ENCODE measurements at regions not wholly inside any gene's neighbourhood (a gene's known extent, or its start where the extent isn't known, plus 50 kb on each side); places are given as distances from the start of the nearest gene placed in this dataset.

DNA sequence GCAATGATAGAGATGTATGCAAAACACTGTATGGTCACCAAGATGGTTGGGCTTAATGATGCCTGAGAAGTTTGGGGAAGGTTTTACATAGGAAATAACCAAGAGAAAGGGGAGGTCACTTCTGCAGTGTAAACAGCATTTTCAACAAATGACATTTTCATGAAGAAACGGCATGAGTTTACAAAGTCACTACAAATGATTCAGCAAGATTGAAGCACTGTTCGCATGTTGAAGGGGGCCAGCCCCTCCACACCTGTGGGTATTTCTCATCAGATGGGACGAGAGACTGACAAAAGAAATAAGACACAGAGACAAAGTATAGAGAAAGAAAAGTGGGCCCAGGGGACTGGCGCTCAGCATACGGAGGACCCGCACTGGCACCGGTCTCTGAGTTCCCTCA lies 234.1 kb upstream of the POGK start:
- TF ChIP-seq, protein P1, sequence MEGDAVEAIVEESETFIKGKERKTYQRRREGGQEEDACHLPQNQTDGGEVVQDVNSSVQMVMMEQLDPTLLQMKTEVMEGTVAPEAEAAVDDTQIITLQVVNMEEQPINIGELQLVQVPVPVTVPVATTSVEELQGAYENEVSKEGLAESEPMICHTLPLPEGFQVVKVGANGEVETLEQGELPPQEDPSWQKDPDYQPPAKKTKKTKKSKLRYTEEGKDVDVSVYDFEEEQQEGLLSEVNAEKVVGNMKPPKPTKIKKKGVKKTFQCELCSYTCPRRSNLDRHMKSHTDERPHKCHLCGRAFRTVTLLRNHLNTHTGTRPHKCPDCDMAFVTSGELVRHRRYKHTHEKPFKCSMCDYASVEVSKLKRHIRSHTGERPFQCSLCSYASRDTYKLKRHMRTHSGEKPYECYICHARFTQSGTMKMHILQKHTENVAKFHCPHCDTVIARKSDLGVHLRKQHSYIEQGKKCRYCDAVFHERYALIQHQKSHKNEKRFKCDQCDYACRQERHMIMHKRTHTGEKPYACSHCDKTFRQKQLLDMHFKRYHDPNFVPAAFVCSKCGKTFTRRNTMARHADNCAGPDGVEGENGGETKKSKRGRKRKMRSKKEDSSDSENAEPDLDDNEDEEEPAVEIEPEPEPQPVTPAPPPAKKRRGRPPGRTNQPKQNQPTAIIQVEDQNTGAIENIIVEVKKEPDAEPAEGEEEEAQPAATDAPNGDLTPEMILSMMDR (IDR thresholded peaks at IDR 0.05; ENCODE audit: insufficient read depth, low read length, poor library complexity, severe bottlenecking): no peak
- TF ChIP-seq EZH2phosphoT487 (conservative IDR thresholded peaks at IDR 0.05; ENCODE audit: low read length): no peak
